ENCODE measurements at regions not wholly inside any gene's neighbourhood (a gene's known extent, or its start where the extent isn't known, plus 50 kb on each side); places are given as distances from the start of the nearest gene placed in this dataset.
A peak's percentile ranks its signal among the peaks of the same experiment; 100 is the strongest.
"Not testable (repeated sequence)": the region's sequence is repeated elsewhere in the genome, so short reads cannot be mapped to it uniquely, and the experiment has no call there.

GRCh38 chr2:55766947-55767346 lies 73.3 kb upstream of the PNPT1 start:
- Histone ChIP-seq H3K4me3 (replicated peaks in 1 of 3; ENCODE audit: insufficient read depth in 1 of 3, low read depth in 1 of 3, low read length in 3 of 3) (no peak overlapping the region), H3K4me1 (ENCODE audit: control insufficient read depth, extremely low read depth, insufficient read depth, low read length) (peaks cover 15% of the 10 kb centered on the region), H3K9ac (replicated peaks; ENCODE audit: extremely low read depth, insufficient read depth, low read length) (no peak overlapping the region), H2AFZ (ENCODE audit: low read depth, low read length) (no peak overlapping the region), H3K4me2 (ENCODE audit: insufficient read depth, low read length) (no peak overlapping the region), H3K36me3 (ENCODE audit: control insufficient read depth in 2 of 2, extremely low read depth in 1 of 2, insufficient read depth in 2 of 2, low read length in 2 of 2) (no peaks in the 10 kb centered on the region), H3K79me2 (ENCODE audit: control insufficient read depth, insufficient read depth, low read length) (no peaks in the 10 kb centered on the region), H3K27ac (ENCODE audit: insufficient read depth, low read depth, low read length) (no peak overlapping the region), H3K27me3 (ENCODE audit: control insufficient read depth in 2 of 2, insufficient read depth in 2 of 2, low read length in 2 of 2) (no peaks in the 10 kb centered on the region), H3K9me3 (replicated peaks; ENCODE audit: control insufficient read depth, insufficient read depth, low read length) (no peaks in the 10 kb centered on the region), H4K20me1 (replicated peaks; ENCODE audit: control insufficient read depth, extremely low read depth, insufficient read depth, low read length) (no peaks in the 10 kb centered on the region), H3K9me1 (replicated peaks; ENCODE audit: control insufficient read depth, extremely low read depth, insufficient read depth, low read length) (no peaks in the 10 kb centered on the region)
- ChIA-PET POLR2A (no interaction called here), CTCF (interaction anchor here (0.7 kb wide), 1 partner anchor 363 kb away, joined by 3 read pairs; no protein-coding TSS in a partner anchor)
- dilution Hi-C loops (cut with MboI; ENCODE audit: extremely low pct_ligation_motif_present, low sequenced_read_pairs): no loop called here
- FAIRE-seq (no peak), DNase-seq (ENCODE audit: low read depth, low spot score) (no peak)
- TF ChIP-seq POLR2AphosphoS5 (IDR thresholded peaks at IDR 0.05; ENCODE audit: insufficient read depth, low read depth, low read length): no peak
- no peak for TF ChIP-seq MYC (IDR thresholded peaks at IDR 0.05; ENCODE audit: low read depth, low read length)
- no peak for TF ChIP-seq JUN (IDR thresholded peaks at IDR 0.05; ENCODE audit: borderline replicate concordance, insufficient read depth, insufficient read length, low read depth)
- TF ChIP-seq POLR2A (IDR thresholded peaks at IDR 0.05; ENCODE audit: low read depth, low read length): no peak
- no peak for TF ChIP-seq FOS (IDR thresholded peaks at IDR 0.05; ENCODE audit: borderline replicate concordance, insufficient read depth, low read length)
- no peak for TF ChIP-seq EZH2 (IDR thresholded peaks at IDR 0.05; ENCODE audit: borderline replicate concordance, low read depth, low read length, severe bottlenecking)
- TF ChIP-seq, protein P1, sequence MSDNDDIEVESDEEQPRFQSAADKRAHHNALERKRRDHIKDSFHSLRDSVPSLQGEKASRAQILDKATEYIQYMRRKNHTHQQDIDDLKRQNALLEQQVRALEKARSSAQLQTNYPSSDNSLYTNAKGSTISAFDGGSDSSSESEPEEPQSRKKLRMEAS (IDR thresholded peaks at IDR 0.05; ENCODE audit: insufficient read depth, insufficient read length): no peak
- no peak for TF ChIP-seq GATA2 (IDR thresholded peaks at IDR 0.05; ENCODE audit: insufficient read depth, insufficient read length, low read depth, low read length)
- no peak for TF ChIP-seq CTCF (IDR thresholded peaks at IDR 0.05; ENCODE audit: extremely low read depth in 1 of 2, insufficient read depth in 1 of 2, low read depth in 1 of 2, low read length in 2 of 2)
- intact Hi-C loops (cut with micrococcal nuclease): no loop called here
- no TSS peak for BruUV-seq (replicated peaks)

- H3K4me1 ChIP-seq (ENCODE audit: control insufficient read depth, extremely low read depth, insufficient read depth, low read length): peaks cover 16% of the 10 kb centered on the region
- FAIRE-seq, CTCF ChIA-PET: not testable (repeated sequence)
These were observed 72.1 kb upstream of the PNPT1 start for GRCh38 chr2:55765708-55766107.

More at GRCh38 chr2:55765708-55766107, 72.1 kb upstream of the PNPT1 start:
- H3K9me1 ChIP-seq (replicated peaks; ENCODE audit: control insufficient read depth, extremely low read depth, insufficient read depth, low read length); H3K36me3 ChIP-seq (ENCODE audit: control insufficient read depth in 2 of 2, extremely low read depth in 1 of 2, insufficient read depth in 2 of 2, low read length in 2 of 2); DNase-seq (ENCODE audit: low read depth, low spot score); dilution Hi-C loops (cut with MboI; ENCODE audit: extremely low pct_ligation_motif_present, low sequenced_read_pairs); H3K27ac ChIP-seq (ENCODE audit: insufficient read depth, low read depth, low read length); H3K9me3 ChIP-seq (replicated peaks; ENCODE audit: control insufficient read depth, insufficient read depth, low read length); BruUV-seq (replicated peaks); H3K9ac ChIP-seq (replicated peaks; ENCODE audit: extremely low read depth, insufficient read depth, low read length); H4K20me1 ChIP-seq (replicated peaks; ENCODE audit: control insufficient read depth, extremely low read depth, insufficient read depth, low read length); H2AFZ ChIP-seq (ENCODE audit: low read depth, low read length); H3K4me3 ChIP-seq (replicated peaks in 1 of 3; ENCODE audit: insufficient read depth in 1 of 3, low read depth in 1 of 3, low read length in 3 of 3); intact Hi-C loops (cut with micrococcal nuclease); POLR2A ChIA-PET; H3K79me2 ChIP-seq (ENCODE audit: control insufficient read depth, insufficient read depth, low read length); H3K27me3 ChIP-seq (ENCODE audit: control insufficient read depth in 2 of 2, insufficient read depth in 2 of 2, low read length in 2 of 2): not testable (repeated sequence)
- peak overlapping the region; percentile 44 for H3K4me2 ChIP-seq (ENCODE audit: insufficient read depth, low read length)
